ENCODE measurements at regions not wholly inside any gene's neighbourhood (a gene's known extent, or its start where the extent isn't known, plus 50 kb on each side); places are given as distances from the start of the nearest gene placed in this dataset.

DNA sequence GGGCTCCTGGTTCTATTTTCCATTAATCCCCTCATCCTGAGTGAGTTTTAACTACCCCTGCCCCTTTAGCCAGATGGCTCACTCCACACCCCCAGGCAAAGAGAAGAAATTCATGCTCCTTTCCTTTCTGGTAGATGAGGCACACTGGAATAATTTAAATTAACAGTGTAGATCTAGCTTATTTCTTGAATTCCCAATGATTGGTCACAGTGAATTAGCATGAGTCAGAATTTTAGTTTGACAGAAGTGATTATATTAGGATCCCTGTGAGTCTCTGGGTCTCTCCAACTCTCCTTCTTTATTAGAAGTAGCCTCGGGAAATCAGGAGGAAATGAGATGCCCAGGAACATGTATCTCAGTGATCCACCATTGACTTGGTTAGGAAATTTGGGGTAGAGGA is 103.1 kb upstream of the KAZN start:
- DNase-seq (ENCODE audit: low read depth, low spot score): no peak

- no peak for DNase-seq (ENCODE audit: low read depth, low spot score)
Observed at GRCh38 chr1:14495996-14496395, 102.5 kb upstream of the KAZN start.

DNA sequence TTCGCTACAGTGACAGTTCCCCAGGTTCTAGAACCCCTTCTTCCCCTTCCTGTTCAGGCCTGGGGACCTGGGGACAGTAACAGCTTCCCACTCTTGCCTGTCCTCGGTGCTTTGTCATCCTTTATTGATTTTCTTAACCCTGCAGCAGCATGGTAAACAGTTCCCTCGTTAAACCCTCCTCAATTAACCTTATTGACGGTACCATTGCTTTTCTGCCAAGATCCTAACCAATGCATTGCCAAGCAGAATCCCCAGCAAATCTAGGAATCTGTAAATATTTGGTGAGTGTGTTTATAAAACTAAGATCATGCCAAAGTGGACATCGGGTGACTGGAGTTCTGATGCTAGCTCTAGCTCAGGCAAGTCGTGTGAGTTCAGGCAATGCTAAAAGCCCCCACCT is 99.6 kb upstream of the KAZN start:
- no peak for DNase-seq (ENCODE audit: low read depth, low spot score)

DNA sequence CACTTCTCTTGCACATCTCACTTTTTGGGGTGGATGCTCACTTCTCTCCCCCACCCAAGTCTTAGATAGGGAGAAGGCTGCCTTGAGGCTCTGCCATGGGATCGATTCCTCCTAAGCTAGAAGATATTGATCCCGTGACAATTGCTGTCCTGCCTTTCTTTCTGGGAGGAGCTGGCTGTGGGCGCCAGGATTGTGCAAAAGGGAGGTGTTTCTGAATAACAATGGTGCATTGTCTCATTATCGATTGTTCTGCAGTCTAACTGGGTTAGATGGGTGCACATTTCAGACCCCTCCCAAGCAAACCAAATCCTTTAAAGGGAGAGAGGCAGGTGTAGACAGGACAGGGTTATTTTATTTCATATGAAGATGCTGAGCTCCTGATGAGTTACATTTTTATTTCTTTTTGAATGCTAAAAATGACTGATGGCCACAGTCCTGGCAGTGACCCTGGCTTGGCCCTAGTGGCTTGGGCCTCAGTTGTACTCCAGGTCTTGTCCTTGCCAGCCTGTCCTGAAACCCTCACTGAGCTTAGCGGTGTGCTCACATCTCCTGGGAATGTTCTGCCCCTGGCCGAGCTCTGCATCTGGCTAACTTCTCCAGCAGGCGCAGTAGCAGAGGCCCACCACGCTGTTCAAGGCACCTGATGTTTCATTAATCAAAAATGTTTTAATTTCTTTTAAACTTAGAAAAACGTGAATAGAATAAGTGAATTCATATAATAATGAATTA is 99.0 kb upstream of the KAZN start:
- no peak for DNase-seq (ENCODE audit: low read depth, low spot score)

DNA sequence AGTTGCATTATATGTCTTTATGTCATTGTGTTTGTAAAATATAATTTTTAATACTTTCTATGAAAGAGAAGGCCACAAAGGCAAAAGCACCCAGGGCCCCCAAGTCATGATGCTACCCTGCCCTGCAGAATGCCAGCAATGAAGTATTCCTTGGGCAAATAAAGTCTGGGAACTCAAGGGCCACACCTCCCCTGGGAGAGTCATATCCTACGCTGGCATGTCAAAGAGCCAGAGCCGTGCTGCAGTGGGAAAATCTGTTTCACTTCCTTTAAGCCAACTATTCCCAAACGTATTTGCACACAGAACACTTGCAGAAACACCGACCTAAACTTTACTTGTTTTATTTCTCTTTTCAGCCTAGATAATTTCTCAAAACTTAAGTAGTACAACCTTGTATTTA is 98.4 kb upstream of the KAZN start:
- DNase-seq (ENCODE audit: low read depth, low spot score): no peak

GRCh38 chr1:14500912-14501311 is 97.6 kb upstream of the KAZN start:
- DNase-seq (ENCODE audit: low read depth, low spot score): no peak

- DNase-seq (ENCODE audit: low read depth, low spot score): no peak
Observed at GRCh38 chr1:14504517-14504916, 94.0 kb upstream of the KAZN start.

- no peak for DNase-seq (ENCODE audit: low read depth, low spot score)
Observed at GRCh38 chr1:14506471-14507255, 91.8 kb upstream of the KAZN start.

DNA sequence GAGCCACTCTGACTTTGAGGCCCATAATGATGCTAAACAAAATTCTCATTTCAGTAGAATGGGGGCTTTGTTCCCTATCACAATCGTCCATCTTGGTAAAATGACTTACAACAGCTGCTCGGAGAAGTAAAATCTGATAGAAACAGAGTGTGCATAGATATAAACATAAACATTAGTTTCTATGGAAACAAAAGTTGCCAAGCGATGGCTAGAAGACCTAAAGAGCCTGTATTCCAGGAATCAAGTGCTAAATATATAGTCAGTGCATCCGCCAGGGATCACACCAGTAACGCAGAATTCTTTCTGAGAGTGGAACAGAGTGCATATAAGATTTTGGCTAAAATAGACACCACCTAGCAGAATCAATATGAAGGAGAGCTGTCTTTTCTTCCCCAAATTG is 91.2 kb upstream of the KAZN start:
- DNase-seq (ENCODE audit: low read depth, low spot score): no peak

- no peak for DNase-seq (ENCODE audit: low read depth, low spot score)
Observed at GRCh38 chr1:14508613-14509012, 89.9 kb upstream of the KAZN start.

GRCh38 chr1:14511166-14511680 is 87.3 kb upstream of the KAZN start:
- no peak for DNase-seq (ENCODE audit: low read depth, low spot score)

GRCh38 chr1:14511796-14512585 is 86.5 kb upstream of the KAZN start:
- DNase-seq (ENCODE audit: low read depth, low spot score): no peak

DNA sequence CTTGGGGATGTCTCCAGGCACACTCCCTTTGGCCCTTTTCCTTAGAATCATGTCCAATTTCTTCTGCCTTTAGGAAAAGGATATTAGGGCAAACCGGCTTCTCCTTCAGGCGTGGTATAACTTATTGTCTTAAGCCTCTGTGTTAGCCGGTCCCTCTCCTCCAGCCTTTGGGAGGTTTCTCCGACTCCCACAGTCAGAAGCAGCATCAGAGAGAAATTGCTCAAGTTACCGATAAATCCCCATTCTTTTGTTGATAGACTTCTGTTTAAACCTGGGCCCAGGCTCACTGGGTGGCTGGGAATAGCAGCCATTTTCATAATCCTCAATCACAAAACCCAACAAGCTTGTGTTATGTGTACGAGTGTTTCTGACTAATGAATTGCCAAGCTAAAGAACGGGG is 85.4 kb upstream of the KAZN start:
- DNase-seq (ENCODE audit: low read depth, low spot score): no peak

GRCh38 chr1:14514739-14515138 is 83.7 kb upstream of the KAZN start:
- no peak for DNase-seq (ENCODE audit: low read depth, low spot score)

DNA sequence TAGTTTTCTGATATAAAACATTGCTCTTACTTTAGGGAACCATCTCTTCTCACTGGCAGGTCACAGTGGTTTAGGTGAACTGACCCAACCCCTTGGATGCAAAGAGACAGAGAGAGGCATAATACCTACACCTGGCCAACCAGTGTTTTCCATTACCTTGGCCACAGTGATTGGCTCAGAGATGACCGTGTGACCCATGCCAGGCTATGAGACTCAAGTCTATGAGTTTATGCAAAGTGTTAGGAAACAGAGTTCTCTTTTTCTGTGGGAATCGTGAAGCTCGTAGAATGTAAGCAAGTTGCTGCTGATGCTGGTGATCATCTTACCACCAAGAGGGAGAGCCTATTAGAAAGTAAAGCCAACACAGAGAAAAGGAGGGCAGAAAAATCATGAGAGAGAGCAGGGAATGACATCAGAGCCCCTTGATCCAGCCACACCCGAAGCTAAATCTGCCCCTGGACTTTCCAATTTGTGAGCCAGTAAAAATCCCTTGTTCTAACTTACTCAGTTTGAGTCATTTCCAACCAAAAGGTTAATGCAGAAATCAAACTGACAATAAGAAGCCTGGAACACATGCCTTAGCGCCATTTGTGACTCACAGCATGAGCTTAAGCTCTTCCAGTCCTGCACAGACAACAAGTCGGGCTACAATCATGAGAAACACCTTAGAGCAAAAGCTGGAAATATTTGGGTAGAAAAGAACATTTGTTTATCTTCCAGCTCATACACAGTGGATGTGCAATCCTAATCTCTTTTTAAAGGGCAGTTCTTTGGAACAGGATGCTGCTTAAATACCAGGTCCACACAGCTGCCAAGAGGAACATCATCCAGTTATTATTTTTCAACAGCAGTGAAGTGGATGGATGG is 81.3 kb upstream of the KAZN start:
- DNase-seq (ENCODE audit: low read depth, low spot score): no peak

DNA sequence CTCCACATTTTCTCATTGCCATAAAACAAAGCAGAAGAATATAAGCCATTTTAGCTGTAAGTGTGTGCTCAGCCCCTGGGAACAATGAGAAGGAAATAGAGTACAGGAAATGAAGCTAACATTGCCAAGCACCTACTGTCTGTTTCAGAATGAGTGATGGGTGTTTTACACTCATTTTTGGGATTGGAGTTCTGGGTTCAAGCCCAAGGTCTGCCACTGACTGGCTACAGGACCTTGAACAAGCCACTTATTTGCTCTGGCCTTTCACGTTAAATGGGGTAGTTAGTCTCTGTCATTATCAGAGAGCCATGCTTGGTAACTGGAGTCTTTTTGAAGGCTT is 80.7 kb upstream of the KAZN start:
- DNase-seq (ENCODE audit: low read depth, low spot score): no peak

DNA sequence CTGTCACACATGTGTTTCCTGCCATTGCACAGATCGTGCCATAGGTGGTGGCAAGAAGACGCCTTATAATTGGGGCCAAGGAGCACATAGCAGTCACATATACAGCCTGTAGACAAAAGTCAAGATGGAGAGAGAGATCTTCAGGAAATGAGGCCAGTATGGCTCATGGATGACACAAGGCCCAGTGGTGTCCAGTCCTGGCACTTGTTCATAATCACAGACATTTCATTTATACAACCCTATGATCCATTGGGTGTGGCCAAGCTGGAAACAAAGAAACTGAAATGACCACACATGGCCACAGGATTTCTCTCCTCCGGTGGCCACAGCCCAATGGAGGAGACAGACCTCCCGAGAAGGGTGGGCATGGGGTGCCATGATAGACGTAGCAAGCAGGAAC is 78.5 kb upstream of the KAZN start:
- DNase-seq (ENCODE audit: low read depth, low spot score): no peak

- DNase-seq (ENCODE audit: low read depth, low spot score): no peak
Observed at GRCh38 chr1:14520514-14521163, 77.8 kb upstream of the KAZN start.

GRCh38 chr1:14521622-14522021 is 76.9 kb upstream of the KAZN start:
- DNase-seq (ENCODE audit: low read depth, low spot score): no peak

GRCh38 chr1:14522077-14522925 is 76.2 kb upstream of the KAZN start:
- no peak for DNase-seq (ENCODE audit: low read depth, low spot score)

Data from ELF-1 (cell line).